Lung (tissue), 11 donors: ENCODE measurements at regions not wholly inside any gene's neighbourhood (a gene's known extent, or its start where the extent isn't known, plus 50 kb on each side); places are given as distances from the start of the nearest gene placed in this dataset.

Experiments used
- ATAC-seq: fragments of 200-7000 bp; cut with Tn5 transposase; one replicate; pipeline ENCODE4 v1.9.1; 2020; ENCODE audit warnings: moderate number of reproducible peaks; ENCODE audit not compliant: insufficient read depth, low FRiP score
- DNase-seq, 3 donors: peaks; one replicate each; pipeline ENCODE4 v3.0.0-alpha.2; 2013 to 2017
- H3K27ac ChIP-seq, 2 donors: one replicate each; pipeline ENCODE4 v1.5.1; 2013; ENCODE audit warnings: mild to moderate bottlenecking in 2 of 2, moderate library complexity in 2 of 2, control low read depth in 1 of 2, inconsistent platforms in 1 of 2, low read depth in 1 of 2, low read length in 1 of 2
- H3K27me3 ChIP-seq, 3 donors: one replicate each; pipeline ENCODE4 v1.5.1; 2013; ENCODE audit warnings: low read length in 2 of 3; ENCODE audit not compliant: control insufficient read depth in 3 of 3, insufficient read depth in 3 of 3
- H3K36me3 ChIP-seq, 4 donors: one replicate each; pipeline ENCODE4 v1.5.1; 2013; ENCODE audit warnings: low read length in 4 of 4, mild to moderate bottlenecking in 1 of 4, moderate library complexity in 1 of 4; ENCODE audit not compliant: control insufficient read depth in 4 of 4, insufficient read depth in 4 of 4
- H3K4me1 ChIP-seq, 5 donors: one replicate each; pipeline ENCODE4 v1.5.1; 2013; ENCODE audit warnings: low read length in 5 of 5, mild to moderate bottlenecking in 2 of 5, moderate library complexity in 1 of 5; ENCODE audit not compliant: control insufficient read depth in 5 of 5, insufficient read depth in 5 of 5
- H3K4me3 ChIP-seq: one replicate; pipeline ENCODE4 v1.5.1; 2013; ENCODE audit warnings: mild to moderate bottlenecking, control low read depth, moderate library complexity
- H3K9ac ChIP-seq, 2 donors: one replicate each; pipeline ENCODE4 v1.5.1; 2013; ENCODE audit warnings: low read length in 2 of 2, control low read depth in 1 of 2; ENCODE audit not compliant: insufficient read depth in 1 of 2
- H3K9me3 ChIP-seq, 4 donors: one replicate each; pipeline ENCODE4 v1.5.1; 2013; ENCODE audit warnings: low read length in 3 of 4, mild to moderate bottlenecking in 1 of 4, moderate library complexity in 1 of 4; ENCODE audit not compliant: control insufficient read depth in 4 of 4, insufficient read depth in 3 of 4
- CTCF ChIP-seq: IDR thresholded peaks from 2 replicates; pipeline ENCODE4 v1.5.1; 2012; ENCODE audit warnings: mild to moderate bottlenecking; ENCODE audit errors: control extremely low read depth, extremely low read depth
- WGBS, 2 donors: extraction: QIAGEN DNeasy Blood & Tissue Kit; methylation state at CpG; one replicate each; pipeline ENCODE4 v1.1.7; 2013; 5-methylcytosine and 5-hydroxymethylcytosine counted together
- donor health status: control.
- donor health status: control.
- donor health status: Bipolar disorder and iron deficiency.
- donor health status: healthy.
- donor health status: DM: yes; HTN: yes; CAD: no.

- 58 to 77% methylated on average over 1 of the region's 1 CpG for WGBS, 2 donors
- no peak for ATAC-seq
- Histone ChIP-seq H3K27me3 (no peaks in the 10 kb centered on the region), H3K36me3 (no peaks in the 10 kb centered on the region), H3K9me3 (no peaks in the 10 kb centered on the region), H3K27ac (no peak overlapping the region), H3K4me3 (no peak overlapping the region), H3K9ac (no peak overlapping the region), H3K4me1 (no peaks in the 10 kb centered on the region)
- no peak for DNase-seq
- no peak for TF ChIP-seq CTCF
Observed at GRCh38 chr5:63894690-63895089, 67.6 kb downstream of the HTR1A start.

- Histone ChIP-seq H3K9ac (no peak overlapping the region), H3K9me3 (no peaks in the 10 kb centered on the region), H3K27me3 (no peaks in the 10 kb centered on the region), H3K27ac (no peak overlapping the region), H3K4me1 (no peaks in the 10 kb centered on the region), H3K4me3 (no peak overlapping the region), H3K36me3 (no peaks in the 10 kb centered on the region)
- 41 to 51% methylated on average over 1 of the region's 1 CpG for WGBS, 2 donors
- DNase-seq = no peak
- no peak for TF ChIP-seq CTCF
- no peak for ATAC-seq
Observed at GRCh38 chr5:63878788-63879187, 83.5 kb downstream of the HTR1A start.

- Histone ChIP-seq H3K27me3 (no peaks in the 10 kb centered on the region), H3K36me3 (no peaks in the 10 kb centered on the region), H3K9me3 (no peaks in the 10 kb centered on the region), H3K4me1 (no peaks in the 10 kb centered on the region), H3K27ac (no peak overlapping the region), H3K9ac (no peak overlapping the region), H3K4me3 (no peak overlapping the region)
- TF ChIP-seq CTCF = no peak
- WGBS, 2 donors = 71 to 72% methylated on average over 2 of the region's 2 CpGs
- ATAC-seq (no peak), DNase-seq (no peak)
Observed at GRCh38 chr5:63877961-63878360, 84.3 kb downstream of the HTR1A start.

GRCh38 chr5:63860379-63860778 is 101.9 kb downstream of the HTR1A start:
- Histone ChIP-seq H3K9ac (no peak overlapping the region), H3K4me3 (no peak overlapping the region), H3K4me1 (no peaks in the 10 kb centered on the region), H3K27me3 (no peaks in the 10 kb centered on the region), H3K9me3 (peaks cover 0 to 5% (median 2%) of the 10 kb centered on the region in 4 donors), H3K27ac (no peak overlapping the region), H3K36me3 (no peaks in the 10 kb centered on the region)
- 92 to 94% methylated on average over 1 of the region's 1 CpG for WGBS, 2 donors
- DNase-seq (no peak), ATAC-seq (no peak)
- TF ChIP-seq CTCF = no peak
